Bronchial epithelial cell (primary cell): ENCODE measurements at regions not wholly inside any gene's neighbourhood (a gene's known extent, or its start where the extent isn't known, plus 50 kb on each side); places are given as distances from the start of the nearest gene placed in this dataset.

Source experiments
- DNase-seq: peaks from one replicate; pipeline ENCODE4 v3.0.0-alpha.2; 2010; ENCODE audit warnings: low read depth
- FAIRE-seq: peaks from 2 replicates; lab custom pipeline; 2011; peaks lifted over from hg19 to GRCh38; lab: Jason Lieb, UNC
- H3K27me3 ChIP-seq: 2 replicates; pipeline ENCODE4 v1.5.1; 2011; ENCODE audit warnings: low read length; ENCODE audit not compliant: control insufficient read depth, insufficient read depth
- H3K36me3 ChIP-seq: 2 replicates; pipeline ENCODE4 v1.5.1; 2011; ENCODE audit warnings: low read length; ENCODE audit not compliant: control insufficient read depth, insufficient read depth
- H3K4me3 ChIP-seq: 2 replicates; pipeline ENCODE4 v1.5.1; 2011; ENCODE audit warnings: mild to moderate bottlenecking, low read depth, low read length, control low read depth
- TF ChIP-seq, protein P1 (sequence below): IDR thresholded peaks from 2 replicates; pipeline ENCODE4 v1.5.1; 2011; ENCODE audit warnings: mild to moderate bottlenecking, moderate library complexity, low read length, control low read depth, inconsistent platforms; ENCODE audit not compliant: insufficient read depth, severe bottlenecking

- no peaks in the 10 kb centered on the region for H3K36me3 ChIP-seq
- DNase-seq: no peak
- no peak for FAIRE-seq
- TF ChIP-seq, protein P1, sequence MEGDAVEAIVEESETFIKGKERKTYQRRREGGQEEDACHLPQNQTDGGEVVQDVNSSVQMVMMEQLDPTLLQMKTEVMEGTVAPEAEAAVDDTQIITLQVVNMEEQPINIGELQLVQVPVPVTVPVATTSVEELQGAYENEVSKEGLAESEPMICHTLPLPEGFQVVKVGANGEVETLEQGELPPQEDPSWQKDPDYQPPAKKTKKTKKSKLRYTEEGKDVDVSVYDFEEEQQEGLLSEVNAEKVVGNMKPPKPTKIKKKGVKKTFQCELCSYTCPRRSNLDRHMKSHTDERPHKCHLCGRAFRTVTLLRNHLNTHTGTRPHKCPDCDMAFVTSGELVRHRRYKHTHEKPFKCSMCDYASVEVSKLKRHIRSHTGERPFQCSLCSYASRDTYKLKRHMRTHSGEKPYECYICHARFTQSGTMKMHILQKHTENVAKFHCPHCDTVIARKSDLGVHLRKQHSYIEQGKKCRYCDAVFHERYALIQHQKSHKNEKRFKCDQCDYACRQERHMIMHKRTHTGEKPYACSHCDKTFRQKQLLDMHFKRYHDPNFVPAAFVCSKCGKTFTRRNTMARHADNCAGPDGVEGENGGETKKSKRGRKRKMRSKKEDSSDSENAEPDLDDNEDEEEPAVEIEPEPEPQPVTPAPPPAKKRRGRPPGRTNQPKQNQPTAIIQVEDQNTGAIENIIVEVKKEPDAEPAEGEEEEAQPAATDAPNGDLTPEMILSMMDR: no peak
- no peaks in the 10 kb centered on the region for H3K27me3 ChIP-seq
- no peak overlapping the region for H3K4me3 ChIP-seq
These were observed 76.2 kb upstream of the PTCH1 start for GRCh38 chr9:95592931-95593330.

GRCh38 chr9:95588724-95589588 is 72.2 kb upstream of the PTCH1 start:
- H3K36me3 ChIP-seq: no peaks in the 10 kb centered on the region
- no peak overlapping the region for H3K4me3 ChIP-seq
- TF ChIP-seq, protein P1: no peak
- FAIRE-seq (no peak), DNase-seq (no peak)
- no peaks in the 10 kb centered on the region for H3K27me3 ChIP-seq

GRCh38 chr9:95587021-95587964 is 70.5 kb upstream of the PTCH1 start:
- TF ChIP-seq, protein P1: no peak
- no peaks in the 10 kb centered on the region for H3K27me3 ChIP-seq
- no peak for FAIRE-seq

DNA sequence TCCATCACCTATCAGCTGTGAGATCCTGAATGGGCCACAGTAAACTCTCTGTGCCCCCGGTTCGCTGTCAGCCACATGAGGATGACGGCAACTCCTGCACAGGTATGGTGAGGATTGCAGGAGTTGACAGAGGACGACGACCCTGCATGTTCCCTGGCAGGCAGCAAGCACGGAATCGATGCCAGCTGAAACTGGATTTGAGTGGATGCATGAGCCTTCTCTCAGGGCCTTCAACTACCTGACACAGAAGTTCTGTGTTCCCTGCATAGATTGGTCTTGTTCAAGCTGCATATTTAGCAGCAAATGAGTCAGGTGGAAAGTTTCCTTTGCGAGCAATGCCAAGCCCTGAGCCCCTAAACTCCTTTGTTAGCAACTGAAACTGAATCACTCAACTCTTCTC is 69.6 kb upstream of the PTCH1 start:
- FAIRE-seq: no peak
- H3K36me3 ChIP-seq: no peaks in the 10 kb centered on the region
- H3K4me3 ChIP-seq: no peak overlapping the region
- TF ChIP-seq, protein P1: no peak
- H3K27me3 ChIP-seq: no peaks in the 10 kb centered on the region
- DNase-seq: no peak

More at GRCh38 chr9:95587021-95587964, 70.5 kb upstream of the PTCH1 start:
- no peak for DNase-seq
- no peak overlapping the region for H3K4me3 ChIP-seq
- no peaks in the 10 kb centered on the region for H3K36me3 ChIP-seq

- Histone ChIP-seq H3K27me3 (no peaks in the 10 kb centered on the region), H3K4me3 (no peak overlapping the region), H3K36me3 (no peaks in the 10 kb centered on the region)
- no peak for FAIRE-seq
- no peak for DNase-seq
- TF ChIP-seq, protein P1: no peak
These were observed 69.1 kb upstream of the PTCH1 start for GRCh38 chr9:95585824-95586223.
